HG03439 (cell line): ENCODE measurements at regions not wholly inside any gene's neighbourhood (a gene's known extent, or its start where the extent isn't known, plus 50 kb on each side); places are given as distances from the start of the nearest gene placed in this dataset.

ENCODE experiments used
- ATAC-seq: cut with Tn5 transposase; IDR thresholded peaks from one replicate; pipeline ENCODE4 v1.9.1; 2021; ENCODE audit warnings: mild to moderate bottlenecking, moderate library complexity; ENCODE audit not compliant: unreplicated experiment

GRCh38 chr1:238153939-238154338 lies 263.2 kb upstream of the ZP4 start:
- no peak for ATAC-seq

- ATAC-seq: no peak
These were observed 262.5 kb upstream of the ZP4 start for GRCh38 chr1:238153253-238153652.

GRCh38 chr1:238152119-238152518 lies 261.4 kb upstream of the ZP4 start:
- ATAC-seq: no peak

- ATAC-seq: no peak
These were observed 252.3 kb upstream of the ZP4 start for GRCh38 chr1:238143038-238143437.

- ATAC-seq: no peak
These were observed 250.6 kb upstream of the ZP4 start for GRCh38 chr1:238141353-238141752.

- ATAC-seq: no peak
These were observed 249.0 kb upstream of the ZP4 start for GRCh38 chr1:238139713-238140112.

- ATAC-seq: no peak
These were observed 247.4 kb upstream of the ZP4 start for GRCh38 chr1:238138059-238138626.

- no peak for ATAC-seq
These were observed 245.3 kb upstream of the ZP4 start for GRCh38 chr1:238135708-238136664.

GRCh38 chr1:238129677-238130076 lies 239.0 kb upstream of the ZP4 start:
- no peak for ATAC-seq

GRCh38 chr1:238123201-238123600 lies 232.5 kb upstream of the ZP4 start:
- ATAC-seq: no peak

- no peak for ATAC-seq
These were observed 229.1 kb upstream of the ZP4 start for GRCh38 chr1:238119861-238120260.

- ATAC-seq: no peak
These were observed 228.3 kb upstream of the ZP4 start for GRCh38 chr1:238119060-238119459.

- ATAC-seq: no peak
These were observed 225.1 kb upstream of the ZP4 start for GRCh38 chr1:238115852-238116251.

GRCh38 chr1:238112952-238113621 lies 222.4 kb upstream of the ZP4 start:
- no peak for ATAC-seq

GRCh38 chr1:238111516-238111915 lies 220.8 kb upstream of the ZP4 start:
- no peak for ATAC-seq

- ATAC-seq: no peak
These were observed 220.4 kb upstream of the ZP4 start for GRCh38 chr1:238111081-238111480.

GRCh38 chr1:238108417-238108816 lies 217.7 kb upstream of the ZP4 start:
- ATAC-seq: no peak

GRCh38 chr1:238107322-238107721 lies 216.6 kb upstream of the ZP4 start:
- ATAC-seq: no peak

GRCh38 chr1:238104752-238105151 lies 214.0 kb upstream of the ZP4 start:
- ATAC-seq: no peak

- no peak for ATAC-seq
These were observed 211.2 kb upstream of the ZP4 start for GRCh38 chr1:238101923-238102322.

GRCh38 chr1:238099871-238100270 lies 209.1 kb upstream of the ZP4 start:
- no peak for ATAC-seq

GRCh38 chr1:238089615-238090014 lies 198.9 kb upstream of the ZP4 start:
- ATAC-seq: no peak
